ENCODE measurements at regions not wholly inside any gene's neighbourhood (a gene's known extent, or its start where the extent isn't known, plus 50 kb on each side); places are given as distances from the start of the nearest gene placed in this dataset.

- Histone ChIP-seq H3K27me3 (ENCODE audit: control insufficient read depth, insufficient read depth, low read length) (no peaks in the 10 kb centered on the region), H3K36me3 (ENCODE audit: control insufficient read depth, insufficient read depth, low read length) (no peaks in the 10 kb centered on the region)
Observed at GRCh38 chr5:145393426-145393825, 441.7 kb downstream of the PRELID2 start.

DNA sequence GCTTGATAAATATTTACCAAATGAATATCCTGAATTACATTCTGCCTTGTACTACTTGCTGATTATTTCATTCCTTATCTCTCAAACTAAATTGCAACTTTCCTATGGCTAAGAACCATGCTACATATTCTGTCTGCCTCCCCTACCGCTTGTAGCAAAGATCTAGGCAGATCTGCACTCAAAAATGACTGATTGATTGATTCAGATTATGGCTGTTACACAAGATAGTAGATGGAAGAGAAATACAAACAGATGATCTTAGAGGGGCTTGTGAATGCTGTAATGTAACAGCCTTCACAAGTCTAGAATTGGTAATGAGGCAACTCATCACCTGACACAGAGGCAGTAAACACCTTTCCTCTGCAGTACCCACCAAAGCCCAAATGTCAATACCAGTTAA, 446.1 kb downstream of the PRELID2 start:
- Histone ChIP-seq H3K27me3 (ENCODE audit: control insufficient read depth, insufficient read depth, low read length) (no peaks in the 10 kb centered on the region), H3K4me1 (ENCODE audit: control insufficient read depth, insufficient read depth, low read length) (no peaks in the 10 kb centered on the region), H3K36me3 (ENCODE audit: control insufficient read depth, insufficient read depth, low read length) (no peaks in the 10 kb centered on the region), H3K4me3 (ENCODE audit: low read depth, low read length) (no peak overlapping the region), H3K9me3 (ENCODE audit: control insufficient read depth, insufficient read depth, low read length) (no peaks in the 10 kb centered on the region), H3K9ac (ENCODE audit: low read depth, low read length) (no peak overlapping the region)

More at GRCh38 chr5:145393426-145393825, 441.7 kb downstream of the PRELID2 start:
- Histone ChIP-seq H3K4me1 (ENCODE audit: control insufficient read depth, insufficient read depth, low read length) (no peaks in the 10 kb centered on the region), H3K9me3 (ENCODE audit: control insufficient read depth, insufficient read depth, low read length) (no peaks in the 10 kb centered on the region), H3K4me3 (ENCODE audit: low read depth, low read length) (no peak overlapping the region), H3K9ac (ENCODE audit: low read depth, low read length) (no peak overlapping the region)

GRCh38 chr5:145385276-145385675, 449.9 kb downstream of the PRELID2 start:
- no peak overlapping the region for H3K4me3 ChIP-seq (ENCODE audit: low read depth, low read length)
- H3K36me3 ChIP-seq (ENCODE audit: control insufficient read depth, insufficient read depth, low read length), result no peaks in the 10 kb centered on the region
- no peak overlapping the region for H3K9ac ChIP-seq (ENCODE audit: low read depth, low read length)
- no peaks in the 10 kb centered on the region for H3K4me1 ChIP-seq (ENCODE audit: control insufficient read depth, insufficient read depth, low read length)
- H3K9me3 ChIP-seq (ENCODE audit: control insufficient read depth, insufficient read depth, low read length), result no peaks in the 10 kb centered on the region
- H3K27me3 ChIP-seq (ENCODE audit: control insufficient read depth, insufficient read depth, low read length), result no peaks in the 10 kb centered on the region

DNA sequence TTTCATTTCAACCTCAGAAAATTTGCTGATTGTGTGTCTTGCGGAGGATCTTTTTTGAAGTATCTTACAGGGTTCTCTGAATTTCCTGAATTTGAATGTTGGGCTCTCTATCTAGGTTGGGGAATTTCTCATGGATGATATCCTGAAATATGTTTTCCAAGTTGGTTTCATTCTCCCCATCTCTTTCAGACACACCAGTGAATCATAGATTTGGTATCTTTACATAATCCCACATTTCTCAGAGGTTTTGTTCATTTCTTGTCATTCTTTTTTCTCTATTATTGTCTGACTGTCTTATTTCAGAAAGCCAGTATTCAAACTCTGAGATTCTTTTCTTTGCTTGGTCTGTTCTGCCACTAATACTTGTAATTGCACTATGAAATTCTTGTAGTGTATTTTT, 456.9 kb downstream of the PRELID2 start:
- no peak overlapping the region for H3K9ac ChIP-seq (ENCODE audit: low read depth, low read length)
- no peaks in the 10 kb centered on the region for H3K27me3 ChIP-seq (ENCODE audit: control insufficient read depth, insufficient read depth, low read length)
- no peaks in the 10 kb centered on the region for H3K4me1 ChIP-seq (ENCODE audit: control insufficient read depth, insufficient read depth, low read length)
- H3K36me3 ChIP-seq (ENCODE audit: control insufficient read depth, insufficient read depth, low read length), result no peaks in the 10 kb centered on the region
- no peak overlapping the region for H3K4me3 ChIP-seq (ENCODE audit: low read depth, low read length)
- H3K9me3 ChIP-seq (ENCODE audit: control insufficient read depth, insufficient read depth, low read length), result peaks cover 2% of the 10 kb centered on the region

GRCh38 chr5:145375521-145375920, 459.6 kb downstream of the PRELID2 start:
- H3K4me3 ChIP-seq (ENCODE audit: low read depth, low read length), result no peak overlapping the region
- no peaks in the 10 kb centered on the region for H3K36me3 ChIP-seq (ENCODE audit: control insufficient read depth, insufficient read depth, low read length)
- H3K9ac ChIP-seq (ENCODE audit: low read depth, low read length), result no peak overlapping the region
- H3K27me3 ChIP-seq (ENCODE audit: control insufficient read depth, insufficient read depth, low read length), result no peaks in the 10 kb centered on the region
- no peaks in the 10 kb centered on the region for H3K4me1 ChIP-seq (ENCODE audit: control insufficient read depth, insufficient read depth, low read length)
- peaks cover 2% of the 10 kb centered on the region for H3K9me3 ChIP-seq (ENCODE audit: control insufficient read depth, insufficient read depth, low read length)

GRCh38 chr5:145365464-145365863, 469.7 kb downstream of the PRELID2 start:
- H3K4me1 ChIP-seq (ENCODE audit: control insufficient read depth, insufficient read depth, low read length), result no peaks in the 10 kb centered on the region
- no peaks in the 10 kb centered on the region for H3K27me3 ChIP-seq (ENCODE audit: control insufficient read depth, insufficient read depth, low read length)
- H3K9me3 ChIP-seq (ENCODE audit: control insufficient read depth, insufficient read depth, low read length), result no peaks in the 10 kb centered on the region
- H3K36me3 ChIP-seq (ENCODE audit: control insufficient read depth, insufficient read depth, low read length), result no peaks in the 10 kb centered on the region
- H3K9ac ChIP-seq (ENCODE audit: low read depth, low read length), result no peak overlapping the region
- H3K4me3 ChIP-seq (ENCODE audit: low read depth, low read length), result no peak overlapping the region

DNA sequence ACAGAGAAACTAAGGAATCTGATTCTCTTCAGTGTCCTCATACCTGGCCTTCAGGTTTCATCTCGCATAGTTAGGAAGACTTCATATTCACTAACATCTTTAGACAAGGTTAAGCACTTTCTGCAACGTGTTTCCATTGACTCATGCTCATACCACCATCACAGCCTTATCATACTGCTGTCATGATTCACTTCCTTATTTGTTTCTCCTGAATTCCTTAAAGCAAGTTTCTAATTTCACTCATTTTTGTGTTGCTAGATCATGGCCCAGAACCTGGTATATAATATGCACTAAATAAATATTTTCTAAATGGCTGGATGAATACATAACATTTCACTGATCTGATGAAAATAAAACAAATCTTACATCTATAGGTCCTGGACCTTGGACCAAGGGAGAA, 472.9 kb downstream of the PRELID2 start:
- Histone ChIP-seq H3K4me3 (ENCODE audit: low read depth, low read length) (no peak overlapping the region), H3K4me1 (ENCODE audit: control insufficient read depth, insufficient read depth, low read length) (no peaks in the 10 kb centered on the region), H3K9me3 (ENCODE audit: control insufficient read depth, insufficient read depth, low read length) (no peaks in the 10 kb centered on the region), H3K27me3 (ENCODE audit: control insufficient read depth, insufficient read depth, low read length) (no peaks in the 10 kb centered on the region), H3K9ac (ENCODE audit: low read depth, low read length) (no peak overlapping the region), H3K36me3 (ENCODE audit: control insufficient read depth, insufficient read depth, low read length) (no peaks in the 10 kb centered on the region)

GRCh38 chr5:145360936-145361335, 474.2 kb downstream of the PRELID2 start:
- H3K4me1 ChIP-seq (ENCODE audit: control insufficient read depth, insufficient read depth, low read length), result no peaks in the 10 kb centered on the region

GRCh38 chr5:145350513-145350912, 484.6 kb downstream of the PRELID2 start:
- H3K9me3 ChIP-seq (ENCODE audit: control insufficient read depth, insufficient read depth, low read length), result no peaks in the 10 kb centered on the region
- H3K9ac ChIP-seq (ENCODE audit: low read depth, low read length), result no peak overlapping the region
- no peaks in the 10 kb centered on the region for H3K27me3 ChIP-seq (ENCODE audit: control insufficient read depth, insufficient read depth, low read length)
- no peaks in the 10 kb centered on the region for H3K36me3 ChIP-seq (ENCODE audit: control insufficient read depth, insufficient read depth, low read length)
- no peak overlapping the region for H3K4me3 ChIP-seq (ENCODE audit: low read depth, low read length)
- H3K4me1 ChIP-seq (ENCODE audit: control insufficient read depth, insufficient read depth, low read length), result no peaks in the 10 kb centered on the region

More at GRCh38 chr5:145360936-145361335, 474.2 kb downstream of the PRELID2 start:
- Histone ChIP-seq H3K4me3 (ENCODE audit: low read depth, low read length) (no peak overlapping the region), H3K9ac (ENCODE audit: low read depth, low read length) (no peak overlapping the region), H3K36me3 (ENCODE audit: control insufficient read depth, insufficient read depth, low read length) (no peaks in the 10 kb centered on the region), H3K9me3 (ENCODE audit: control insufficient read depth, insufficient read depth, low read length) (no peaks in the 10 kb centered on the region), H3K27me3 (ENCODE audit: control insufficient read depth, insufficient read depth, low read length) (no peaks in the 10 kb centered on the region)

DNA sequence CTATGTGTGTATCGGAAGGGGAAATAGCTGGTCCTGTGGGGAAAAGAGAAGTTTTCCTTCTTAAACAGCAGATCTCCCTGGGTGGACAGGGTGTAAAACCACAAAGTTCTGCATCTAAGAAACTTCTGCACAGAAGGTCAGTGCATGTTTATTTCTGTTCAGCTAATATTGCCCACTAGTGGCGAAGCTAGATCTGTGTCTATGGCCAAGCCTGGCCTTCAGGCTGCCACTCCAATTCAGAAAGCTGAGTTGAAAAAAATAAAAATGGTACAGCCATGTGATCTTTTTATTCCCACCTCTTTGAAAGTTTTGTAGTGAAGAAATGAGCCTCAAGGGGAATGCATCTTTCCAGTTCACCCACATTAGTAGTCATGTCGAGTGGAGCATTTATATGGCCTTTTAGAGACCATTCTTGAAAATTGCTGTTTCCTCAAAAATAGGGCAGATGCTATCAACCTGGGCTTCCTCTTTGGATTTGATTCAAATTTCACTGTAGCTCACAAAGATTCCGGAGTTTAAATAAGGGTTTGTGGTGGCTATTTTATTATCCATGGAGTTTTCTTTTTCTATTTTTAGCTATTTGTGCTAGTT, 488.0 kb downstream of the PRELID2 start:
- Histone ChIP-seq H3K27me3 (ENCODE audit: control insufficient read depth, insufficient read depth, low read length) (no peaks in the 10 kb centered on the region), H3K9me3 (ENCODE audit: control insufficient read depth, insufficient read depth, low read length) (no peaks in the 10 kb centered on the region), H3K9ac (ENCODE audit: low read depth, low read length) (no peak overlapping the region), H3K36me3 (ENCODE audit: control insufficient read depth, insufficient read depth, low read length) (no peaks in the 10 kb centered on the region), H3K4me1 (ENCODE audit: control insufficient read depth, insufficient read depth, low read length) (no peaks in the 10 kb centered on the region), H3K4me3 (ENCODE audit: low read depth, low read length) (no peak overlapping the region)

DNA sequence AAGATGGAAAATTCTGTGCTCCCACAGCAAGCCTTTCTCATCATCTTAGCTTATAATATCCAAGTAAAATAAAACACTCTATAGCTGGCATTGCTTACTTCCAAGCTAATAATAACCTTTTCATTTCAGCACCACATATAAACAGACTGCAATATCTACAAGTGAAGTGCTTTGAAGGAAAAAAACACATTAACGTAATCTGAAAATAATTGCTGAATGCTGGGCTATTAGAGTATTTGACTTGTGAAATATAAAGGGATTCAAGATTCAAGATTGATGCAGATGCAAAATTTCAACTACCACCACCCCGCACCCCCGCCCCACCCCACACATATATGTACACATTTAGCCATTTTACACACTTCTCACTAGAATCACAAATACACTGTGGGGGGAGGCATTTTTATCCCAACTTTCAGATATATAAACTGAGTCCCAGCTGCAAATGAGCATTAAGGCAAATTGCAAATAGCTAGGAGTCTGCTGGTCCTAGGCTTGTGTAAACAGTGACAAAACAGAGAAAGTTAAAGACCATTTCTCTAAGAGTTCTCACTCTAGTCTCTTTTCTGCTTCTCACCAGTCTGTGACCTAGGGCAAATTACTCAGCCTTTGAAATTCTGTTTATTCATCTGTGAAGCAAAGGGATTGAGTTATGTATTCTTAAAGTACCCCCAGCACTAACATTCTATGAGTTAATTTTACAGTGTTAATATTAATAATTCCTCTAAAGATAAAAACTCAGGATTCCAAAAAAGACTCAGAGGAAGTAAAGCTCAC, 489.4 kb downstream of the PRELID2 start:
- Histone ChIP-seq H3K27me3 (ENCODE audit: control insufficient read depth, insufficient read depth, low read length) (no peaks in the 10 kb centered on the region), H3K4me1 (ENCODE audit: control insufficient read depth, insufficient read depth, low read length) (no peaks in the 10 kb centered on the region), H3K9ac (ENCODE audit: low read depth, low read length) (no peak overlapping the region), H3K36me3 (ENCODE audit: control insufficient read depth, insufficient read depth, low read length) (no peaks in the 10 kb centered on the region), H3K9me3 (ENCODE audit: control insufficient read depth, insufficient read depth, low read length) (no peaks in the 10 kb centered on the region), H3K4me3 (ENCODE audit: low read depth, low read length) (no peak overlapping the region)

GRCh38 chr5:145341842-145342241, 493.3 kb downstream of the PRELID2 start:
- no peaks in the 10 kb centered on the region for H3K4me1 ChIP-seq (ENCODE audit: control insufficient read depth, insufficient read depth, low read length)
- H3K9ac ChIP-seq (ENCODE audit: low read depth, low read length), result no peak overlapping the region
- no peaks in the 10 kb centered on the region for H3K9me3 ChIP-seq (ENCODE audit: control insufficient read depth, insufficient read depth, low read length)
- H3K27me3 ChIP-seq (ENCODE audit: control insufficient read depth, insufficient read depth, low read length), result no peaks in the 10 kb centered on the region
- H3K36me3 ChIP-seq (ENCODE audit: control insufficient read depth, insufficient read depth, low read length), result no peaks in the 10 kb centered on the region
- no peak overlapping the region for H3K4me3 ChIP-seq (ENCODE audit: low read depth, low read length)
